ENCODE measurements at regions not wholly inside any gene's neighbourhood (a gene's known extent, or its start where the extent isn't known, plus 50 kb on each side); places are given as distances from the start of the nearest gene placed in this dataset.
A peak's percentile ranks its signal among the peaks of the same experiment; 100 is the strongest.

DNA sequence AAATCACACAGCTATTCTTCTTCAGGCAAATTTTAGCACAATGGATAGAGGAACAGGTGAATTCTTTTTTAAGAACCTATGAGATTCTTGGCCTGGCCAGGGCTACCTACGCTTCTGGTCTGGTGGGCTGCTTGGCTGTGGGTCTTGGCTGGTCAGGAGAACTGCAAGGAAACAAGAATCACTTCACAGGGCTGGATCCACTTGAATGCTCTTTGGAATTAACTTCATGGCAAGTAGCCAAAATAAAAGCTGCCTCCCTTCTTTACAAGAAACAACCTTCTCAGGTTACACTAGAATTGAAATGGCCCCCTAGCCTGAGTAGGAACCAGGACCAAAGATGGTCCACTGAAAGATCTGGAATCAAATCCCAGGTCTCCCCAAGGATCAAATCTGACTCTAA is 519.1 kb downstream of the IQCM start:
- DNase-seq: no peak

DNA sequence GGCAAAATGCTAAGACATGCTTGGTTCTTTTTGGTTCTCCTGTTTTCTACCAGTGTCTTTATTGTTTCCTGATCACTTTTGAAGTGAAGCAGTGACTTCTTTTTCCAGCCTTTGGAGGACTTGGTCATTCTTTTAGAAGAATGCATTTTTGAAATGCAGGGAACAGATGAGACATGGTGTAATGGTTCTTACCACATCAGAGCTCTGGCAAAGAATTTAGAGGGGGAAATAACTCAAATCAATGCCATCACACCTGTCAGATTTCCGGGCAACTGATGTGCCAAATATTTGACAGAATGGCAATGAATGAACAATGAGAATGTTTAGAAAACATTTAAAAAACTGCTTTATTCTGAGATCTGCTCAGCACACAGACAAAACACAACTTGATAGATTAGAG is 519.6 kb downstream of the IQCM start:
- no peak for DNase-seq

DNA sequence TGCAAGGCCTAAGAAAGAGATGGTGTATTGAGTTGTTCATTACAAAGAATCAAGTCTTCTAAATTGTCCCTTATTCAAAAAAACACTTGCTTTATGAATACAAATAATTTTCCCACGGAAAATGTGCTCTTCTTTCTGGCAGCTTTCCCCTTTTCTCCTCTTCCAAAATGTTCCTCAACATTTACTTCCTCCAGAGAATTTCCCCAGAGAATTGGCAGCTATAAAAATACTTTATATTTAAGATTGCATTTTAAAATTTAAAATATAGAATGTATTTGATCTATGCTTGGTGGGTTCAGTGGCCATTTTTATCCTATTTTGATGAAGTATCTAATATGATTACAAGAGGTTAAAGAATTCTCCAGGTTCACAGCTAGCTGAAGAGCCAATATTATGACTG is 521.0 kb downstream of the IQCM start:
- no peak for DNase-seq

DNA sequence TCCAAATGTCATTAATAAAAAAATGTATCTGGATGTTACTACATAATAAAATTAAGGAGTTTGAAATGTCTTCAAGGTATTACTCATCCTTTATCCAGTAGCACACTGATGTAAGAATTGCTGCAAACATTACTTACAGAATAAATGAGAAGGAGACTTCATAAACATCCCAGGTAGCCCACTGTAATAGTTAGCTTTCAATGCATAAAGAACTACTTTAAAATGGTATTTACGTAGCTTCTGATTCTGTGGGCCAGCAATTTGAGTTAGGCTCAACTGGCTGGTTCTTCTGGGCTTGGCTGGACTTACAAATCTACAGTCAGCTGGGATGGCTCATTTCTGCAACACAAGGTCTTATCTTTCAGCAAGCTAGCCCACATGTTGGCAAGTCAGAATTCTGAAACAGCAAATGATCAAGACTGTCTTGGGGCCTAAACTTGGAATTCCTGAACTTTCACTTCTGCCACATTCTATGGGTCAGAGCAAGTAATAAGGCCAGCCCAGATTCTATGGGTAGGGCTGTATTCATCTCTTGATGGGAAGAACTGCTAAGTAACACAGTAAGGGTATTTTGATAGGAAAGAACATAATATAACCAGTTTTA is 522.5 kb downstream of the IQCM start:
- no peak for DNase-seq

DNA sequence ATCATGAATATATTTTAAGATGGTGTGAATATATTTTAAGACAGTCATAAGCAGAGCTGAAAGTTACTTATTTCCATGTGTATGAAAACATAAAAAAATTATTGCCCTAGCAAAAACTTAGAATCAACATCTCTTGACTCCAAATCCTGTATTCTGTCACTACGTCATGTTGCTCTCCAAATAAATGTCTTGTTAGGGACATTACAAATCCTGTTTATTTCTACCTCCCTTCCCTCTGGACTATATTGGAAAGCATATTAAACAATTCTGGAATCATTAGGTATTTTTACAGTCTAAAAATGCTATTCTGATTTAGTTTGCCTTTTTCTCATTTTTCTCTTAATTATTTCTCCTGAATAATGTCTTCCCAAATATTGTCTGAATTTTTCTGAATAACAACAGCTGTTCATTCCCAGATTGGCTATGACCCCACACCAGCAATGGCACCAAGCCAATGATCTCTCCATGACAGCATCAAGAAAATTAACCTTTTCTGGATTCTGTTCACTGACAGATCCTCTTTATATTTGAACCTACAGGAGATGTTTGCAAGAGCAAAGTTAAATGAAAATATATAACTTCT is 523.1 kb downstream of the IQCM start:
- DNase-seq: no peak

DNA sequence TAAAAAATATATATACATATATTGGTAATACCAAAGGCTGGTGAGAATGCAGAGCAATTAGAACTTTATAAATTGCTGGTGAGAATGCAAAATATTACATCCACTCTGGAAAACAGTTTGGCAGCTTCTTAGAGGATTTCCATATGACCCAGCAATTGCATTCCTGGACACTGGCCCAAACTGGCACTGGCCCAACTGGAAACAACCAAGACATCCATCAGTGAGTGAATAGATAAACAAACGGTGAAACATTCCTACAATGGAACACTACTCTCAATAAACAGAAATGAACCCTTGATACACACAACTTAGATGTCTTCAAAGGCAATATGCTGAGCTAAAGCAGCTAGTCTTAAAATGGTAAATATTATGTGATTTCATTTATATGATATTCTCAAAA is 524.2 kb downstream of the IQCM start:
- DNase-seq: no peak

DNA sequence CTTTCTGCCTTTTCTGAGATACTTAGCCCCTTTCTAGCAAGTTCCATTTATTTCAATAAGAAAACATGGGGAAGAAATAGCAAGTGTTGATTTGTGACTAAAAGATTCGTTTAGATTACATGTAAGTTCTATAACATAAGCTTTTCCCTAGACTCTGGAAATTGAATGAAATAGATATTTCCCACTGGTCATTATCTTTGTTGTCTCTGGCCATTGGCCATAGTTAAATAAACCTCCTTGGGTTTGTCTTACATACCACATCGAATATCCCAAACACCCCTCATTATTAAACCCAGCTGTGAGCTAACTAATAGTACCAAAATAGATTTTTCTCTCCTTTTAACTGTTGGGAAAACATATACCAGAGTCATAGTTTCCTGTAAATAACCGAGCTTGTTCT is 534.8 kb downstream of the IQCM start:
- DNase-seq: no peak

DNA sequence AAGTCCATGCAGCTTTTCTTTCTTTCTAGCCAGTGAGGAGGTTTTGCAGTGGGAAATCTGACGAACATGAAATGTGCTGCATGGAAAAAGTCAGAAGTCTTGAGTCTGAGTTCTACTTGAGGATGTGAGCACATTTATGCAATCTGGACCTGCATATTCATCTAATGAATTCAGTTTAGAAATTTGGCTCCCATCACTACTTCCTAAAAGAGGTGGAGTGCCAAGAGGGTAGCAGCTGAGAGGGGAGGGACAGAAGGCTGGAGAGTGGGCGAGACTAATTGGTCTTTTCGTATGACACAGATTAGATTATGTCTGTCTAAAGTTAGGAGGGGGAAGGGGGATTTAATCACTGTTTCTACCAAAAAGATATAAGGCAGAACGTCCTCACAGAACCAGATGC is 535.9 kb downstream of the IQCM start:
- no peak for DNase-seq

DNA sequence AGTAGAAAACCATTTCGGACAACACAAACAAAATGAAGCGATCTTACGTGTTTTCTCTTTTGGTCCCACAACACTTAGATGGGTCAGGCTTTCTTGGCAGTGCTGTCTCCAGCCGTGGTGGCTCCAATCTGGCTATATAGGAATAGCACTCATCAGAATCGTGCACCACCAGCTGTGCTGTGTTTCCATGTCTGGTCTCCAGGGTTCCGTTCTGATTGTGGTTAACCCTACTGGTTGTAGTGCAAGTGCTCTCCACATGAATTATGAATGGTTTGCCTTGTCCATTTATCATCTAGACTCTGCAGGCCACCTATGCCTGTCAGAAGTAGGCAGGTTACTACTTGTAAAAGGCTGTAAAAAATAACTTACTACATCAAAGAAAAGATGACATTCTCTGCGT is 536.3 kb downstream of the IQCM start:
- DNase-seq: no peak

DNA sequence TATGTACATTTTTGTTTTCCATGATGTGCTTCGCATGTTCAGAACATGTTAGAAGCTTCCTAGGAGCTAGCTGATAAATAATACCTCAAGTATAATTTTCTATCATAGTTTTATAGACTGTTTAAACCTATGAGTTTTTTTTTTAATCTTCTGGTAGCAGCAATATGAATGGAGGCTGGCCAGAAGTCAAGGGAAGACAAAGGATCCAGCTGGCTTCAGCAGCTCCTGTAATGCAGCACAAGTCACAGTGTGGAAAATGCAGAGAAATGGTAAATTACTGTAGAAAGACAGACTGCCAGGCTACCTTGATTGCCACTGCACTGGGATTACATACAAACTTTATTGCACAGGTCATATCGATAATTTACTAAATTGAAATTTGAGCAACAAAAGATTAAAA is 537.9 kb downstream of the IQCM start:
- DNase-seq: no peak

DNA sequence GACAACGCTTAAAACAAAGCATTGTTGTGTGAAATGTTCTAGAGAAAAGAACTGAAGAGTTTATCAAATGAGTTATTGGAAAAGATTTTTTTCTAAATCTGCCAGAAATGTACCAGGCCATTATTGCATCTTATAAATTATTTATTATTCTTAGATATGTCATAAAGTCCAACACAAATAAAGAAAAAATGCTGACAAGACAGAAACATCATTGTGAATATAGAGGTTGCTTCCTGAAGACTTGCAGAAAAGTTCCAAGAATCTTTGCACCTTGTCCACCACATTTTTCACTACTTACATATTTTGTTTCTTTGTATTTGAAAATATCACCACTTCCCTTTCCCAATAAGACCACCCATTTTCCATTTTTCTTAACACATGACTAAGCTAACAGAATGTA is 545.8 kb downstream of the IQCM start:
- DNase-seq: no peak

DNA sequence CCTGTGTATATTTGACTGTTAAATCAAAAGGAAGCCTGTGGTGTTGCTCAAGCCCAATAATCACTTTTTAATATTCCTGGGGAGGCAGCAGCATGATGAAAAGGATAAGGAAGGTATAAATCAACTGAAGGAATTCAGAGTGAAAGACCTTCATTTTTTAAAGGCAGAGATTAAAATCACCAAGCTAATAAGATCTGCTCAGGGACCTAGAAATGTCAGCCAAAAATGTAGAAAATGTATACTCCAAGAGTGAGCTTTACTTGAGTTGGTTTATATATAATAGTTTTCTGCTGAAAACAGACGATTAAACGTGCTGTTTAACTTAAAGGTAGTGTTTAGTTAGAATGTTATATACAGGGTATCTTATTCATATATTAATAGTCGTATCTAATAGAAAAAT is 549.3 kb downstream of the IQCM start:
- no peak for DNase-seq

DNA sequence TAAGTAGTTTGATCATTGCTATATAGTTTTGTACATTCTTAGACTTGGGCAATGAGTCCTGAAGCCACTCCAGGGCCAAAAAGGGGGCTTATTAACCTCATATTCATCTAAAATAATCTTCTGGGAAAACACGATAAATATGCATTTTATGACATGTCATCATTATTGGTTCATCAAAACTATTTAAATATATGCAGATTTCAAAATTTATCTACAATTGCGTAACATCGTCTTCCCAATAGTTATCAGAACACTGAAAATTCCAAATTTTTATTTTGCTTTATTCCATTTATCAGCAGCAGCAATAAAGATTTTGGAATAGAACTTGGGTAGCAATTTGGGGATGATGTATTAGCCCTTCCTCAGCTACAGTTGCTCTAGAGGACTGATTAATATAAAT is 550.0 kb downstream of the IQCM start:
- no peak for DNase-seq

DNA sequence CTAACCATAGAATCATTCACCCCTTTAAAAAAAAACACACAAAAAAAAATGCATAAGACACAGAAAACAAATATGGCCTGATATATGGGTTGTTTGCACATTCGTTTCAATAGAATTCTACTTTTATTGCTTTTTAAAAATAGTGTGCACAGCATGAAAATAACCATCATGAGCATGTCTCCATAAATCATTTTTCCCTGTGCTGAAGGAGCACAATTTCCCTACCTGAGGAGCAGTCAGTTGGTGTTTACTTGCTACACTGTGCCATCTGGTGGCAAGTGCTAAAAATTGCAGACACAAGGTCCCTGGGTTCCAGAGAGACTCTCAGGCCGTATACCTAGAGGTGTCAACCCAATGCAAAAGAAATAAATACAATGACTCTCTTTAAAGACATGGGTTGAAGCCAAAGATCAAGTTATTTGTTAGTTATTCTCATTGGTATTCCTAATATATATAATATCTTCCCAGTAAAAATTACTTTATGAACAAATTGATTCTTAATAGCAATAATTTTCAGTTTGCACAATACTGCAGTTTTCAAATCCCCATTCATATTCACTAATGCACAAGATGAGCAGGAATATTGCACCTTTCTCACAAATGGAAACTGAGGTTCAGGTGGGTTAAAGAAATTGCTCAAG is 551.4 kb downstream of the IQCM start:
- DNase-seq: peak; percentile 27

DNA sequence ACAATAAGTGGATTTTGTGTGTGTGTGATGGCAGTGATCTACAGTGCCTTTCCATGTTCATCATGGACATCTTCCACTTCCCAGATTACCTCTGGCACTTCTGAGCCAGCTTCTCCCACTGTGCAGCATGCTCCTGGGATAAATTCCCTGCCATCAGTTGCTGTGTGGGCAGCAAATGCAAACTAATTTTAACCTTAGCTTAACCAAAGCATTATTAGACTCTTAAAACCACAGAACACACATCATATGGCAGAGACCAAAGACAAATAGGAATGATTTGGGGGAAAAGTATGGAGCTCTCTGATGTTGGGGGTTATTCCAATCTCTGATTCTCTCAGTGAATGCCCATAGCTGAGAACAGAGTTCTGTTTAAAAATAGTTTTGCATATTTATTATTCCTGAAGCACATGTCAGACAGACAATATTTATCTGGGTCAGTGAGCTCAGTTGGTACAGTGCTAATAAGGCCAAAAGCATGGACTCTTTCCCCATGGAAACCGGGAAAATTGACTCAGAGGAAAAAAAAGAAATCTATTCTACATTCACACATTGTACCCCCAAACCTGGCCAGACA is 567.4 kb downstream of the IQCM start:
- no peak for DNase-seq

DNA sequence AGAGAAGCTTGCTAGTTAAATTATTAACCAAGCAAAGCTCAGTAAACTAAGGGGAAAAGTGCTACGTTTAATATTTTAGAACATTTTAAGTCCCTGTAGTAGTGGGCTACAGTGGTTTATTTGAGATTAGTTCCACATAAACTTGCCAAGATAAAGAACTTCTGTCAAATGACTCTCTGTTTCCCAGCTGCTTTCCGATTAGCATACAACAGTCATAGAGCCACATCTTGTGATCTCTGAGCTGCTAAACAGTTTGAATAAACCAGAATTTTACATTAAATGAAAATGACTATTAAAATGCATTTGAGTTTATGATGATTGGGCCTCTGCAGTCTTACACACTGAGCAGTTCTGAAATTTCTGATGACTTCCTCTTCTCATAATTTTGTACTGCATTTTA is 568.5 kb downstream of the IQCM start:
- DNase-seq: no peak

DNA sequence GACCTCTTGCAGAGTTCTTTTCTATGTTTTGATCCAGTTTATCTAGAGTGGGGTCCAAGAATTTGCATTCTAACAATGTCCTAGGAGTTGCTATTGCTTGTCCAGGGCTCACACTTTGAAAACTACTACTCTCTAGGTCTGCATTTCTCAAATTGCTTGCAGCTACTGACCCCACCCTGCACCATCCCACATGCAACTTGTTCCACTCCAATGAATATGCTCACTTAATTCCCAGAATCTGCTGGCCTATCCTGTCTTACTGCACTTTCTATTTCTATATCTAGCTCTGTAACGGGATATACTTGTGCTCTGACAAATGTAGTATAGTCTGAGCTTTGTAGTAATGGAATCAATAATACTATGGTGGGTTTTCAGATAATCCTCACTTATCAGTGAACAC is 570.3 kb downstream of the IQCM start:
- no peak for DNase-seq

DNA sequence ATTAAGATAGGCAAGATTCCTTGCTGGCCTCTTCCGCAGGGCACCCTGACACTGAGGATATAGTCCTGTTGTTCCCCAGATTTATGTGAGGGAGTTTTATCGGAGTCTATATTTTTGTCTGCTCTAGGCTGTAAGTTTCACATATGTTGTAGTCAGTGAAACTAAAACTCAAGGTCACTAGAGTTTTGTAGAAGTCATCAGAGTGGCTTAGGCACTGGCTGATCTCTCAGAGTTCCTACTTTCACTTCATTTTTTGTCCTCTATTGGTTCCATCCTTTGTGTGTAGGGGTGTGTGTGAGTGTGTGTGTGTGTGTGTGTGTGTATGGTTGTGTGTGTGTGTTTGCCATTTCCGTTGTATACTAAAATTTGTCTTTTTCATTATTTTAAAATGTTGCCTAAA is 577.5 kb downstream of the IQCM start:
- DNase-seq: no peak

DNA sequence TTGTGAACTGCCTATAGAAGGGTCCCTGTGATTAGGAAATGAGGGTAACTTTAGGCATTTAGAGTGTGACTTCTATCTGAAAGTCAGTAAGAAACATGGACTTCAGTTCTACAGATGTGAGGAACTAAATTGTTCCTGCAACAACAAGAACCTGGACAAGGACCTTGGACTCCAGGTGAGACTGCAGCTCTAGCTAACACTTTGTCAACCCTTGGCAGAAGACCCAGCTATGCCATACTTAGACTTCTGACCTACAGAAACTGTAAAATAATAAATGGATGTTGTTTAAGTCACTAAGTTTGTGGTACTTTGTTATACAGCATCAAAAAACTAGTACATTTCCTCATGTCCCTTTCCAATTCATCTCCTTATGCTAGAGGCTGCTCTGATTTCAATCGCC is 580.8 kb downstream of the IQCM start:
- no peak for DNase-seq

DNA sequence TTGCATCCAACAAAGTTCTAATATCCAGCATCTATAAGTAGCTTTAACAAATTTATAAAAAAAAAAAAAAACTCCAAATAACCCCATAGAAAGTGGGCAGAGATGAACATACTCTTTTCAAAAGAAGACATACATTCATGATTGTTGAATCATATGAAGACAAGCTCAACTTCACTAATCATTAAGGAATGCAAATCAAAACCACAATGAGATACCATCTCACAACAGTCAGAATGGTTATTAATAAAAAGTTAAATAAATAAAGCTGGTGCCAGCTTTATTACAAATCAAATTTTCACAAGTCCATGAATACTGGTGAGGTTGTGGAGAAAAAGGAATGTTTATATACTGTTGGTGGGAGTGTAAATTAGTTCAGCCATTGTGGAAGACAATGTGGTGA is 592.0 kb downstream of the IQCM start:
- DNase-seq: no peak

DNA sequence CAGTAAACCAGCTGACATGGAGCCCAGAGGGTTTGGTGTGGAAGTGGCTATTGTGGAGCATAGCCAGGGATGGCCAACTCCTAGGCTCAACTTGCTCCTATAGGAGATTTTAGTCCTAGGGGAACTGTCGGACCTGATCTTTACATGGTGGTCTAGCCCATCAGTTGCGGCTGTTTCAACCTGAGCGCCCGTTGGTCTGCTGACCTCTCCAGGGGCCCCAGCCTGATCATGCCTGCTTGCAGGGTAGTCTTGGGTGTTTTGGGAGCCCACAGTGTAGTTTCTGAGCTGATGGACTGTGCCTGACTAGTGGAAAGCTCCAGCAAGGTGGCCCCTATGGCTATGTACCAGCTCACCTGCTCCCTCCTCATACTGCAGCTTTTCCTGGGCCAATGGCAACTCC is 597.0 kb downstream of the IQCM start:
- DNase-seq: no peak

DNA sequence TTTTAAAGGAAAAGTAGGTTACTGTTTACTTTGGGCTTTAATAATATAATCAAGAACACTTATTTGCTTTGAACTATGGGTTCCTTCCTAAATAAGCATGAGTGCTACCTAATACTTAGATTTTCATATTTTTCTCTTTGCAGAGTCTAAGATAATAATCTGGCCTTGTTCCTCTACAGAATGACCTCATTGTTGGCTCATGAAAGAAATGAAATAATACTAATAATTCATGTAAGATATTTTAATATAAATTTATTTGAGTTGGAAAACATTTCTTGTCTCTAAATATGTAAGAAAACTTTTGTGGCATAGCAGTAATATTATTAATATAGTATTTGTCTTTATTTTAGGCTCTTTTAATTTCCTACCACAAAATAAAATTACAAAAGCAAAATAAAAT is 601.3 kb downstream of the IQCM start:
- no peak for DNase-seq

DNA sequence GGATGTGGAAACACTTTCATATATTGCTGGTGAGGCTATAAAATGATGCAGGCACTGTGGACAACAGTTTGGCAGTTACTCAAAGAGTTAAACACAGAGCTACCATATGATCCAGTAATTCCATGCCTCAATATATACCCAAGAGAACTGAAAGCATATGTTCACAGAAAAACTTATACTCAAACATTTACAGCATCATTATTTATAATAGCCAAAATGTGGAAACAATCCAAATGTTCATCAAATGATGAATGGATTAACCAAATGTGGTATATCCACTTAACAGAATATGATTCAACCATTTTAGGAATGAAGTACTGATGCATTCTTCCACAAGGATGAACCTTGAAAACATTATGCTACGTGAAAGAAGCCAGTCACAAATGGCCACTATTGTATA is 603.8 kb downstream of the IQCM start:
- no peak for DNase-seq

DNA sequence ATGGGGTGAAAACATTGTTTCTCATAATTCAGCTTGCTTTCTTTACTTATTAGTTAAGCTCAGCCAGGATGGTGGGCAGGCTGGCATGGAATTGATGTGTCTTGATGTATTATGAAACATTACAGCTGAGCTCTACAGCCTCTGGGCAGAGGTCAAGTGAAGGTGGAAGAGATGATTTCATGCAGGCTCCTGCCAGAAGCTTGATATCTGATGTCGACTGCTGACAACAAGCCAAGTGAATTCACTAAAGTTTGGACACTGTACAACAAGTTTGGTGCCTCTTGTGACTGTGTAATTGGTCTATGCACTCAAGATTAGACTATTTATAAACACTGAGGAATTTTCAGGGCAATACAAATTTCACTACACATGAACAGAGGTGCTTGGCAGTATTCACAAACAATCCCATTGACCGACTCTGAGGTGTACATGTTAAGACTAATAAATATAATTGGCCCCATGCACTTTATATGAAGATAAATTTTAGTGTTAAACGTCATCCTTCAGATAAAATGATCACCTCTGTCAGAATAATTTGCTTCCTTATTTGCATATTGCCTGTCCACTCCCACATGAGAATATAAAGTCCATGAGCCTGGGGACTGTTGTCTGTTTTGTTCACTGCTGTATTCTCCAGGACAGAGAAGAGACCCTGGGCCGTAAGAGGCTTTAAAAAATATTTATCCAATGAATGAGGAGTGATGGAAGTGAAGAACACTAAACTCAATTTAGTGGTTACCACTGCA is 612.2 kb downstream of the IQCM start:
- no peak for DNase-seq

All from suppressor macrophage treated with lipopolysaccharide for 4 hours (primary cell).